ENCODE measurements at regions not wholly inside any gene's neighbourhood (a gene's known extent, or its start where the extent isn't known, plus 50 kb on each side); places are given as distances from the start of the nearest gene placed in this dataset.

DNA sequence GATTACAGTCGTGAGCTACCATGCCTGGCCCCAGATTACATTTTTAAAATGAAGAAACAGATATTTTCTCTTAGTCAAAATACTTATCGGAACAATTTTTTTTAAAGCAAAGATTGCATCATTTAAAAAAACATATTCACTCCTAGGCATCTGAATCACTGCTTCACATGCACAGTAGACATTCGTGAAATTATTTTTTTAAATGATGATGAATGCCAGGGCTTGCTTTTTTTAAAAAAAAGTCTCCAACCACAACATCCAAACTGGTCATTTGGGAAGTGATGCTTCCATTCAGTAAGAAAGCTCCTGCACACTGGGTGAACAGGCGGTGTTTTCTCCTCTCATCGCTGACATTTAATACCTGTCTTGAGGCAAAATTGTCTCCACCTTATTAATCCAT is 223.0 kb upstream of the DMRT1 start:
- TF ChIP-seq, protein P1, sequence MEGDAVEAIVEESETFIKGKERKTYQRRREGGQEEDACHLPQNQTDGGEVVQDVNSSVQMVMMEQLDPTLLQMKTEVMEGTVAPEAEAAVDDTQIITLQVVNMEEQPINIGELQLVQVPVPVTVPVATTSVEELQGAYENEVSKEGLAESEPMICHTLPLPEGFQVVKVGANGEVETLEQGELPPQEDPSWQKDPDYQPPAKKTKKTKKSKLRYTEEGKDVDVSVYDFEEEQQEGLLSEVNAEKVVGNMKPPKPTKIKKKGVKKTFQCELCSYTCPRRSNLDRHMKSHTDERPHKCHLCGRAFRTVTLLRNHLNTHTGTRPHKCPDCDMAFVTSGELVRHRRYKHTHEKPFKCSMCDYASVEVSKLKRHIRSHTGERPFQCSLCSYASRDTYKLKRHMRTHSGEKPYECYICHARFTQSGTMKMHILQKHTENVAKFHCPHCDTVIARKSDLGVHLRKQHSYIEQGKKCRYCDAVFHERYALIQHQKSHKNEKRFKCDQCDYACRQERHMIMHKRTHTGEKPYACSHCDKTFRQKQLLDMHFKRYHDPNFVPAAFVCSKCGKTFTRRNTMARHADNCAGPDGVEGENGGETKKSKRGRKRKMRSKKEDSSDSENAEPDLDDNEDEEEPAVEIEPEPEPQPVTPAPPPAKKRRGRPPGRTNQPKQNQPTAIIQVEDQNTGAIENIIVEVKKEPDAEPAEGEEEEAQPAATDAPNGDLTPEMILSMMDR (tag by site-specific recombination; IDR thresholded peaks at IDR 0.05): no peak
- TF ChIP-seq, protein P2, sequence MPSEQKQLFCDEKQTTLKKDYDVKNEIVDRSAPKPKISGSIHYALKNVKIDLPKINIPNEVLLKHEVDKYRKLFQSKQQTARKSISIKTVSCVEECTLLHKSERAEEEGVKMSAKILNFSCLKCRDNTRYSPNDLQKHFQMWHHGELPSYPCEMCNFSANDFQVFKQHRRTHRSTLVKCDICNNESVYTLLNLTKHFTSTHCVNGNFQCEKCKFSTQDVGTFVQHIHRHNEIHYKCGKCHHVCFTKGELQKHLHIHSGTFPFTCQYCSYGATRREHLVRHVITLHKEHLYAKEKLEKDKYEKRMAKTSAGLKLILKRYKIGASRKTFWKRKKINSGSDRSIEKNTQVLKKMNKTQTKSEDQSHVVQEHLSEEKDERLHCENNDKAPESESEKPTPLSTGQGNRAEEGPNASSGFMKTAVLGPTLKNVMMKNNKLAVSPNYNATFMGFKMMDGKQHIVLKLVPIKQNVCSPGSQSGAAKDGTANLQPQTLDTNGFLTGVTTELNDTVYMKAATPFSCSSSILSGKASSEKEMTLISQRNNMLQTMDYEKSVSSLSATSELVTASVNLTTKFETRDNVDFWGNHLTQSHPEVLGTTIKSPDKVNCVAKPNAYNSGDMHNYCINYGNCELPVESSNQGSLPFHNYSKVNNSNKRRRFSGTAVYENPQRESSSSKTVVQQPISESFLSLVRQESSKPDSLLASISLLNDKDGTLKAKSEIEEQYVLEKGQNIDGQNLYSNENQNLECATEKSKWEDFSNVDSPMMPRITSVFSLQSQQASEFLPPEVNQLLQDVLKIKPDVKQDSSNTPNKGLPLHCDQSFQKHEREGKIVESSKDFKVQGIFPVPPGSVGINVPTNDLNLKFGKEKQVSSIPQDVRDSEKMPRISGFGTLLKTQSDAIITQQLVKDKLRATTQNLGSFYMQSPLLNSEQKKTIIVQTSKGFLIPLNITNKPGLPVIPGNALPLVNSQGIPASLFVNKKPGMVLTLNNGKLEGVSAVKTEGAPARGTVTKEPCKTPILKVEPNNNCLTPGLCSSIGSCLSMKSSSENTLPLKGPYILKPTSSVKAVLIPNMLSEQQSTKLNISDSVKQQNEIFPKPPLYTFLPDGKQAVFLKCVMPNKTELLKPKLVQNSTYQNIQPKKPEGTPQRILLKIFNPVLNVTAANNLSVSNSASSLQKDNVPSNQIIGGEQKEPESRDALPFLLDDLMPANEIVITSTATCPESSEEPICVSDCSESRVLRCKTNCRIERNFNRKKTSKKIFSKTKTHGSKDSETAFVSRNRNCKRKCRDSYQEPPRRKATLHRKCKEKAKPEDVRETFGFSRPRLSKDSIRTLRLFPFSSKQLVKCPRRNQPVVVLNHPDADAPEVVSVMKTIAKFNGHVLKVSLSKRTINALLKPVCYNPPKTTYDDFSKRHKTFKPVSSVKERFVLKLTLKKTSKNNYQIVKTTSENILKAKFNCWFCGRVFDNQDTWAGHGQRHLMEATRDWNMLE (tag by site-specific recombination; conservative IDR thresholded peaks at IDR 0.05; ENCODE audit: low read depth): no peak
- TF ChIP-seq ZNF416 (tag by site-specific recombination; IDR thresholded peaks at IDR 0.05) (no peak), ZNF248 (tag by site-specific recombination; IDR thresholded peaks at IDR 0.05) (no peak)

Measured in HEK293 (cell line).